CD4-positive, alpha-beta T cell (primary cell): ENCODE measurements at regions not wholly inside any gene's neighbourhood (a gene's known extent, or its start where the extent isn't known, plus 50 kb on each side); places are given as distances from the start of the nearest gene placed in this dataset.
"Not testable (repeated sequence)": the region's sequence is repeated elsewhere in the genome, so short reads cannot be mapped to it uniquely, and the experiment has no call there.

Source experiments
- ATAC-seq: fragments of 200-7000 bp; cut with Tn5 transposase; one replicate; pipeline ENCODE4 v1.10.0; 2022; ENCODE audit warnings: mild to moderate bottlenecking; ENCODE audit not compliant: poor library complexity
- CTCF ChIA-PET: fragments of 350-600 bp; sonication (Branson Sonifier 250); formaldehyde crosslinking; loops from one replicate; lab custom pipeline; 2021; ENCODE audit warnings: antibody characterized with exemption, inconsistent platforms; lab: Charles Lee
- POLR2A ChIA-PET: fragments of 350-600 bp; sonication (Branson Sonifier 250); formaldehyde crosslinking; loops from one replicate; lab custom pipeline; 2021; ENCODE audit warnings: antibody characterized with exemption, inconsistent platforms; lab: Charles Lee
- DNase-seq, 14 experiments: peaks; one replicate each; pipeline ENCODE4 v3.0.0-alpha.2; 2013 to 2020; ENCODE audit warnings: mixed read lengths in 2 of 14
- H3K27ac ChIP-seq, 2 donors: one replicate each; pipeline versions ENCODE4 v1.5.1 to v1.7.0; 2013; ENCODE audit warnings: low read length in 2 of 2, low read depth in 1 of 2, mild to moderate bottlenecking in 1 of 2
- H3K27me3 ChIP-seq, 2 experiments: 1 replicate in 1 of 2; 2 replicates in 1 of 2; pipeline versions ENCODE4 v1.6.1 to v1.7.0; 2013; ENCODE audit warnings: low read length in 2 of 2, control low read depth in 1 of 2, mild to moderate bottlenecking in 1 of 2, moderate library complexity in 1 of 2; ENCODE audit not compliant: insufficient read depth in 2 of 2, control insufficient read depth in 1 of 2
- H3K36me3 ChIP-seq: one replicate; pipeline ENCODE4 v1.6.1; 2013; ENCODE audit warnings: low read length, control low read depth; ENCODE audit not compliant: insufficient read depth
- H3K4me1 ChIP-seq: one replicate; pipeline ENCODE4 v1.6.1; 2013; ENCODE audit warnings: low read length, control low read depth; ENCODE audit not compliant: insufficient read depth
- H3K4me3 ChIP-seq: one replicate; pipeline ENCODE4 v1.5.1; 2013; ENCODE audit warnings: mild to moderate bottlenecking, low read length, moderate library complexity
- H3K9me3 ChIP-seq, 2 experiments: 1 replicate in 1 of 2; 2 replicates in 1 of 2; pipeline versions ENCODE4 v1.6.1 to v1.7.0; 2013; ENCODE audit warnings: low read length in 2 of 2, mild to moderate bottlenecking in 2 of 2, control low read depth in 1 of 2, moderate library complexity in 1 of 2; ENCODE audit not compliant: control insufficient read depth in 1 of 2, insufficient read depth in 1 of 2
- H3K27ac Mint-ChIP-seq: one replicate; pipeline ENCODE4 v1.8.0; 2020; ENCODE audit warnings: mixed read lengths
- H3K27me3 Mint-ChIP-seq: one replicate; pipeline ENCODE4 v1.8.0; 2021; ENCODE audit warnings: mixed read lengths
- H3K36me3 Mint-ChIP-seq: one replicate; pipeline ENCODE4 v1.8.0; 2021; ENCODE audit warnings: low read depth, mixed read lengths
- H3K4me1 Mint-ChIP-seq: one replicate; pipeline ENCODE4 v1.8.0; 2021; ENCODE audit warnings: low read depth, mixed read lengths
- H3K4me3 Mint-ChIP-seq: one replicate; pipeline ENCODE4 v1.8.0; 2020; ENCODE audit warnings: mild to moderate bottlenecking, mixed read lengths
- H3K9me3 Mint-ChIP-seq: one replicate; pipeline ENCODE4 v1.8.0; 2020; ENCODE audit warnings: mixed read lengths
- intact Hi-C, 2 experiments: fragments of 100-400 bp; cut with DNase I in 1 of 2; cut with micrococcal nuclease in 1 of 2; formaldehyde crosslinking; loops; one replicate each; pipeline versions ENCODE4 v1.15.1 to v1.9.0; 2023 to 2025; cut with DNase I, micrococcal nuclease
- TF ChIP-seq, protein P1 (sequence below): fragments of 200-600 bp; IDR thresholded peaks from one replicate; pipeline ENCODE4 v1.8.0; 2022; ENCODE audit warnings: antibody characterized with exemption, mild to moderate bottlenecking

DNA sequence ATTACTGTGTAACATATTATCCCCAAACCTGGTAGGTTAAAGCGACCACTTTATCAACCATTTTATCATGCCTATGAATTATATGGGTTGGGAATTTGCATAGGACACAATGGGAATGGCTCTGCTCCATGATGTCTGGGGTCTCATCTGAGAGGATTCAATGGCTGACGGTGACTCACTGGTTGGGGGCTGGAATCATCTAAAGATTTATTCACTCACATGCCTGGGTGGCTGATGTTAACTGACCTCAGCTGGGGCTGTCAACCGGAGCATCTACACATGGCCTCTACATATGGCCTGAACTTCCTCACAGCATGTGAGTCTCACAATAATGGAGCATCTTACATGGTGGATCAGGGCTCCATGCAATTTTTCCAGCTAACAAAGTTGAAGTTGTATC is 313.1 kb upstream of the PPP2R3A start:
- Histone ChIP-seq H3K4me3 (no peak overlapping the region), H3K27me3 (no peaks in the 10 kb centered on the region), H3K27ac (no peak overlapping the region), H3K4me1 (no peaks in the 10 kb centered on the region), H3K36me3 (no peaks in the 10 kb centered on the region), H3K9me3 (peaks cover 0 to 11% of the 10 kb centered on the region in 2 experiments)
- no peaks in the 10 kb centered on the region for H3K4me1 Mint-ChIP-seq
- CTCF ChIA-PET: no interaction called here
- no peak for DNase-seq
- no peaks in the 10 kb centered on the region for H3K36me3 Mint-ChIP-seq
- no peak for ATAC-seq
- H3K4me3 Mint-ChIP-seq: no peak overlapping the region
- H3K9me3 Mint-ChIP-seq: peaks cover 7% of the 10 kb centered on the region
- POLR2A ChIA-PET: no interaction called here
- intact Hi-C loops: no loop called here
- no peaks in the 10 kb centered on the region for H3K27me3 Mint-ChIP-seq
- H3K27ac Mint-ChIP-seq: no peak overlapping the region
- TF ChIP-seq, protein P1, sequence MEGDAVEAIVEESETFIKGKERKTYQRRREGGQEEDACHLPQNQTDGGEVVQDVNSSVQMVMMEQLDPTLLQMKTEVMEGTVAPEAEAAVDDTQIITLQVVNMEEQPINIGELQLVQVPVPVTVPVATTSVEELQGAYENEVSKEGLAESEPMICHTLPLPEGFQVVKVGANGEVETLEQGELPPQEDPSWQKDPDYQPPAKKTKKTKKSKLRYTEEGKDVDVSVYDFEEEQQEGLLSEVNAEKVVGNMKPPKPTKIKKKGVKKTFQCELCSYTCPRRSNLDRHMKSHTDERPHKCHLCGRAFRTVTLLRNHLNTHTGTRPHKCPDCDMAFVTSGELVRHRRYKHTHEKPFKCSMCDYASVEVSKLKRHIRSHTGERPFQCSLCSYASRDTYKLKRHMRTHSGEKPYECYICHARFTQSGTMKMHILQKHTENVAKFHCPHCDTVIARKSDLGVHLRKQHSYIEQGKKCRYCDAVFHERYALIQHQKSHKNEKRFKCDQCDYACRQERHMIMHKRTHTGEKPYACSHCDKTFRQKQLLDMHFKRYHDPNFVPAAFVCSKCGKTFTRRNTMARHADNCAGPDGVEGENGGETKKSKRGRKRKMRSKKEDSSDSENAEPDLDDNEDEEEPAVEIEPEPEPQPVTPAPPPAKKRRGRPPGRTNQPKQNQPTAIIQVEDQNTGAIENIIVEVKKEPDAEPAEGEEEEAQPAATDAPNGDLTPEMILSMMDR: no peak

DNA sequence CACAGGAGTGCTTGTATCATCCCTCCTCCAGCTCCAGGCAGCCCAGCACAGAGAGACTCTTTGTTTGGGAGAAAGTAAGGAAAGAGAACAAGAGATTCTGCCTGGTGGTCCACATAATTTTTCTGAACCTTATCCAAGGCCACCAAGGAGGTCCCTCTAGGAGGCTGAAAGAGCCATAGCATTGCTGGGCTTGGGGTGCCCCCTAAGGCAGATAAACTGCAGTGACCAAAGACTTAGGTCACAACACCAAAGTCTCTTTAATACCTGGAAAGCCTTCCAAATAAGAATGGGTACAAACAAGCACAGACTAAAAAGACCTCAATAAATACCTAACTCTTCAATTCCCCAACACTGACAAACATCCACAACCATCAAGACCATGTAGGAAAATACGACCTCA is 310.2 kb upstream of the PPP2R3A start:
- POLR2A ChIA-PET: no interaction called here
- no peak overlapping the region for H3K27ac ChIP-seq
- H3K9me3 Mint-ChIP-seq: peaks cover 2% of the 10 kb centered on the region
- no peak for ATAC-seq
- CTCF ChIA-PET: no interaction called here
- TF ChIP-seq, protein P1: no peak
- no peaks in the 10 kb centered on the region for H3K27me3 ChIP-seq
- no peak overlapping the region for H3K27ac Mint-ChIP-seq
- H3K4me3 ChIP-seq: no peak overlapping the region
- H3K4me1 ChIP-seq: no peaks in the 10 kb centered on the region
- no peaks in the 10 kb centered on the region for H3K36me3 ChIP-seq
- H3K4me3 Mint-ChIP-seq: no peak overlapping the region
- no peaks in the 10 kb centered on the region for H3K36me3 Mint-ChIP-seq
- intact Hi-C loops: no loop called here
- H3K4me1 Mint-ChIP-seq: no peaks in the 10 kb centered on the region
- DNase-seq: no peak
- H3K27me3 Mint-ChIP-seq: no peaks in the 10 kb centered on the region
- H3K9me3 ChIP-seq: peaks cover 0 to 5% of the 10 kb centered on the region in 2 experiments

DNA sequence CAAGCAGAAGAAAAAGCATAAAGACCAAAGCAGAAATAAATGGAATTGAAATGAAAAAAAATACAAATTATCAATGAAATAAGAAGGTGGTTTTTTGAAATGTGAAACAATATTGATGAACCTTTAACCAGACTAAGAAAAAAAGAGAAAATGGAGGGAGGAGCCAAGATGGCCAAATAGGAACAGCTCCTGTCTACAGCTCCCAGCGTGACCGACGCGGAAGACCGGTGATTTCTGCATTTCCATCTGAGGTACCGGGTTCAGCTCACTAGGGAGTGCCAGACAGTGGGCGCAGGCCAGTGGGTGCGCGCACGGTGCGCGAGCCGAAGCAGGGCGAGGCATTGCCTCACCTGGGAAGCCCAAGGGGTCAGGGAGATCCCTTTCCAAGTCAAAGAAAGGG is 307.1 kb upstream of the PPP2R3A start:
- H3K4me1 ChIP-seq, H3K27ac Mint-ChIP-seq, H3K9me3 ChIP-seq, intact Hi-C loops, H3K27me3 ChIP-seq, H3K9me3 Mint-ChIP-seq, H3K27me3 Mint-ChIP-seq, H3K4me3 ChIP-seq, H3K36me3 ChIP-seq, H3K27ac ChIP-seq, ATAC-seq, H3K4me1 Mint-ChIP-seq, CTCF ChIA-PET, H3K36me3 Mint-ChIP-seq, DNase-seq, H3K4me3 Mint-ChIP-seq: not testable (repeated sequence)
- POLR2A ChIA-PET: interaction anchor here (0.6 kb wide), 1 partner anchor 480 kb away, joined by 3 read pairs; no protein-coding TSS in a partner anchor

DNA sequence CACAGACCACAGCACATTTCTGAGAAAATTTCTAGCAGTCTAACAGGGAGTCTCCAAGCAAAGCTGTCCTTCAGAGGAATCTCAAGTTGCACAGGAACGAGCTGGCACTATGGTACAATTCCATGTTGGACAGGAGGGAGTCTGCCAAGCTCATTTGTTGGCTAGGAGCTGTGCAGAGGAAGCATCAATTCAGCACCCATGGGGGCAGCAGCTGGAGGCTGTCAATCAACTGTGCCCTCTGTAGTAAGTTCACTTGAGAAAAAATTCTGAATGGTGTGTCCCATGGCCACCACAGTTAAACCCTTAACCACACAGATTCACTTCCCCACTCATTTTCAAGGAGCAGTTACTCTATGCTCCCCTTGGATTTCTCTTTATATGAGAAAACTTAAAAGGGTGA is 298.5 kb upstream of the PPP2R3A start:
- no peaks in the 10 kb centered on the region for H3K4me1 Mint-ChIP-seq
- Histone ChIP-seq H3K4me1 (no peaks in the 10 kb centered on the region), H3K9me3 (peaks cover 0 to 3% of the 10 kb centered on the region in 2 experiments), H3K36me3 (no peaks in the 10 kb centered on the region), H3K27me3 (no peaks in the 10 kb centered on the region), H3K27ac (no peak overlapping the region), H3K4me3 (no peak overlapping the region)
- H3K36me3 Mint-ChIP-seq: no peaks in the 10 kb centered on the region
- H3K27ac Mint-ChIP-seq: no peak overlapping the region
- no peak for DNase-seq
- intact Hi-C loops: no loop called here
- ChIA-PET CTCF (no interaction called here), POLR2A (no interaction called here)
- no peak for ATAC-seq
- H3K4me3 Mint-ChIP-seq: no peak overlapping the region
- H3K27me3 Mint-ChIP-seq: no peaks in the 10 kb centered on the region
- TF ChIP-seq, protein P1: no peak
- peaks cover 4% of the 10 kb centered on the region for H3K9me3 Mint-ChIP-seq
